SHP77 (cell line): ENCODE measurements at regions not wholly inside any gene's neighbourhood (a gene's known extent, or its start where the extent isn't known, plus 50 kb on each side); places are given as distances from the start of the nearest gene placed in this dataset.

Source experiments
- DNase-seq, 2 experiments: peaks; one replicate each; lab custom pipeline; 2025; lab: John Stamatoyannopoulos, UW

- no peak for DNase-seq
These were observed 188.4 kb upstream of the MGMT start for GRCh38 chr10:129278686-129279085.

DNA sequence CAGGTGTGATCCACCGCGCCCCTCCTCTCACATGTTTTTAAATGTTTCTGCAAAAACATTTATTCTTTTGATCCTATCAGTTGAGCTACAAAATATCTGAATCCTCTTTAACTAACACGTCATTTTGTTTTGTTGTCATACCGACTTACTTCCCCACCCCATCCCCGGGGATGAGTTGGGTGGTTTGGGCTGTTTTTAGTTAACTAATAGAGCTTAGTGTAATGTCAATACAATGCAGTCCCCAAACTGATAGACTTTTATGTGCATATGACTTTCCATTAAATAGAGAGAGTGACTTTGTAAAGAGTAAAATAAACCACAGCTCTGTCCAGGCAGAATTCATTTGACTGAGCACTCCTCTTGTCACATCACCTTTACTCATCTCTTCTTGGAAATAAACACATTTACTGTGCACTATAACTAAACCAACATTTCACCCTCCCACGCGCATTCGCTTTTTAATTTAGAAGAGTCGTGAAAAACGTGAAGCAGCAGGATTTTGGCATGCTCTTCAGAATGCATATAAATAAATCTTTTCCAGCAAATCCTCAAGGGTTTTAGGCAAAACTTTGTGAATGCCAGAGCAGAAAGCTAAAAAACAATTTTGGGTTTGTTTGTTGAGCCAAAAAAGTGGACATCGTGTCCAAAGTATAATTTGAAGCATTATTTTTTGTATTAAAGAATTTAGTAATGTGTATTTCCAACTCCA, 187.4 kb upstream of the MGMT start:
- no peak for DNase-seq

DNA sequence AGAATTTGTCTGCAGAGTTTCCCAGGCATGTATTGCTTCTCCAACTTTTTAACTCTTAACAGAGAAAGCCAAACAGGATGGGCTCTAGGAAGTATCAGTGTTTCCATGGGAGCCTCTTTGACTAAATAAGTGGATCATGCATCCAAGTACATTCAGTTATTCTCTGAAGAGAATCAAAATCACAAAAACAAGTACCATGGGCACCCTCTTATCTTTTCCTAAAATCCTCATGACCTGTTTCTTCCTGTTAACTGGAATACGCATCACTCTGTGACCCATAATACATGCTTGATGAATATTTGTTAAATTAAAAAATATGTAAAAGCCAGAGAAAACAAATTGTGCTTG, 186.9 kb upstream of the MGMT start:
- DNase-seq: no peak

- no peak for DNase-seq
These were observed 186.0 kb upstream of the MGMT start for GRCh38 chr10:129280908-129281586.

DNA sequence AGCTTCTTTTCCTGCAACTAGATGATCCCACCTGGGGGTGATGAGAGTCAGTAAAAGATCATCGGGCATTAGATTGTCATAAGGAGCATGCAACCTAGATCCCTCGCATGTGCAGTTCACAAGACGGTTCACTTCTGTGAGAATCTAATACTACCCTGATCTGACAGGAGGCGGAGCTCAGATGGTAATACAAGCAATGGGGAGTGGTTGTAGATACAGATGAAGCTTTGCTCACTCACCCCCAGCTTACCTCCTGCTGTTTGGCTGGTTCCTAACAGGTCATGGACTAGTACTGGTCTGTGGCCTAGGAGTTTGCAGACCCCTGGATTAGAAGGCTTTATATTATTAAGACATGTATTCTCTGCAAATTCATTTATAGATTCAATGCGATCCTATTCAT, 181.6 kb upstream of the MGMT start:
- no peak for DNase-seq

- no peak for DNase-seq
These were observed 177.9 kb upstream of the MGMT start for GRCh38 chr10:129288999-129289584.

- DNase-seq: no peak
These were observed 172.9 kb upstream of the MGMT start for GRCh38 chr10:129293991-129294700.

GRCh38 chr10:129294944-129295343, 172.1 kb upstream of the MGMT start:
- DNase-seq: no peak

- no peak for DNase-seq
These were observed 162.0 kb upstream of the MGMT start for GRCh38 chr10:129305046-129305445.

DNA sequence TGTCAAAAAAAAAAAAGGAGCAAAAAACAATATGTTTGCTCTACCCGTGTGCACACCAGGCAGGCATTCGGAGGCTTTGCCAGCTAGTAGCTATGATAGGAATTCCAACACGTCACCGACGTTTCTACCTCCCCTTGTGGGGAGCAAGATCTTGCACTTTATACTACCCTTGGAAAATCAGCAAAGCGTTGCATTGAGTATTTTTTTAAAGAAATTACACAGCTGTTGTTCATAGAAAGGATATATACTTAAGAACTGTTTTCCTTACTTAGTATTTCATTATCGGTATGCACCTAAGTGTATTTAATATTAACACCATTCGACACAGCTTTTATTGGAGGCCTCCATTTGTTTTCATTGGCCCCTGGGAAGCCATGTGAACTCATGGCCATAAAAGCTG, 159.9 kb upstream of the MGMT start:
- no peak for DNase-seq

DNA sequence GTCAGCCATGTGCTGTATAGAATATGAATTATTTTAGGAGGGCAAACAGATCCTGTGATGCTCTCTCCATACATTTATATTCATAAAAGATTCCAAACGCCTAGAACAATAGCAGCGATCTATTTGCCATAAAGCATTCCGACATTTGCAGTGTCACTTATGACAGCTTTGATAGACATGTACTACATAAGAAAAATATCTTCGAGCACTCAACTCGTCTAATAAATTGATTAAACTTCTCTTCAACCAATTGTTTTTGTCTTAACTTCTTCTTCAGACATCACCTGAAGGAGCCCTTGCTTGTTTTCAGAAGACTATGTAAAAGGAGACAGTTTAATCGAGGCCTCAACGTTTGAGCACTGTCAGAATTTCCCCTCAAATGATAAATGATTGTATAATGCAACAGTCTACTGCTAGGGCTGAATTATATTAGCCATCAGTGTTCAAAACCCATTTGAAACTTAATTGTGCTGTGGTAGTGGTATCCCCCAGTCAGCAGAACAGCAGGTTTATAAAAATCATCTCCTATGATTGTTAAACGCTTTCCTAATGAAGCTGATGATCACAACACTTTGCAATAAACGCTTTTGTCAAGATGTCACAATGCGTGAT, 158.0 kb upstream of the MGMT start:
- no peak for DNase-seq

- DNase-seq: no peak
These were observed 157.5 kb upstream of the MGMT start for GRCh38 chr10:129309565-129309964.

GRCh38 chr10:129310881-129311280, 156.2 kb upstream of the MGMT start:
- DNase-seq: no peak

DNA sequence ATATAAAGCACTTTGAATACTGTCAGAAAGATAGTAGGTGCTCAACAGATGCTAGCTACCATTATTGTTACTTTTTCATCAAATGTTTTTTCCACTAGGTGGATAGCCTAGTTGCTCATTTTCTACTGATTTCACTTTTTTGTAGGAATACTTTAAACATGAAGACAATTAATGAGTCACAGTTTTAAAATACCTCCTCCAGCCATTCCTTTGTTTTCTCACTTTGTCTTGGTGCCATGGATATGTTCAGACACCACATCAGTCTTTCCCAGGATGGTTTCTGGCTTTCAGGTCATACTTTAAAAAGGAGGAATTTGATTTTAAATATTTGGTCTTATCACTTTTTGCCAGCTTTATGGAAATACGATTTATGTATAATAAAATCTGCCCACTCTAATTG, 147.1 kb upstream of the MGMT start:
- DNase-seq: no peak

- no peak for DNase-seq
These were observed 146.7 kb upstream of the MGMT start for GRCh38 chr10:129320340-129320739.

DNA sequence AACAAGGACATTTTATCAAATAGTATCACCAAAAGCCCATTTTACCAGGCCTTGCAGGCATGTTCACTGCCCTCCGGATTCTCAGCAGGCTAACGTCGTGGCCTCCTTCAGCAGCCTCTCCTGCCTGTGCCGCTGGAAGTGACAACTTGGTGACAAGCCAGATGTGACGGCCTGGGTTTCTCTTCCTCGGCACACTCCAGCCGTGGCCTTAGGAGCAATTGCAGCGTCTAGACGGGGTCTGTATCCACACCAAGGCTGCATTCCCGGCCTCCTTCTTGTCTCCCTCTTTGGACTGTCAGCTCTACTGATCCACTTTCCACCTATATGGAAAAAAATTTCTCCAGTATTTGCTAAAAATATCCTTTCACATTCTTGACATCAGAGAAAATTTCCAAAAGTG, 145.3 kb upstream of the MGMT start:
- no peak for DNase-seq

- DNase-seq: no peak
These were observed 143.9 kb upstream of the MGMT start for GRCh38 chr10:129322933-129323820.

GRCh38 chr10:129323879-129324278, 143.2 kb upstream of the MGMT start:
- DNase-seq: no peak

DNA sequence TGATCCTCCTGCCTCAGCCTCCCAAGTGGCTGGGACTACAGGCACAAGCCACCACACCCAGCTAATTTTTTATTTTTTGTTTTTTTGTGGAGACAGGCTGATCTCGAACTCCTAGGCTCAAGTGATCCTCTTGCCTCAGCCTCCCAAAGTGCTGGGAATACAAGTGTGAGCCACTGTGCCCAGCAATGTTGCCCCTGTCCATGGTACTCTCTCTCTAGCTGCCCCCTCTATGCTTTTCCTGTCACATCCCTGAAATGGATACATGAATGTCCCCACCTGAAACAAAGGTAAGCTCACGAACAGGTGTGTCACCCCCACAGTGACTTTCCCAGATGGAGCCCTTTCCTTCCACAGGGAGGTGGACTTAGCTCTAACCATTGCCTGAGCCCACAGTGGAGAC, 141.1 kb upstream of the MGMT start:
- no peak for DNase-seq

DNA sequence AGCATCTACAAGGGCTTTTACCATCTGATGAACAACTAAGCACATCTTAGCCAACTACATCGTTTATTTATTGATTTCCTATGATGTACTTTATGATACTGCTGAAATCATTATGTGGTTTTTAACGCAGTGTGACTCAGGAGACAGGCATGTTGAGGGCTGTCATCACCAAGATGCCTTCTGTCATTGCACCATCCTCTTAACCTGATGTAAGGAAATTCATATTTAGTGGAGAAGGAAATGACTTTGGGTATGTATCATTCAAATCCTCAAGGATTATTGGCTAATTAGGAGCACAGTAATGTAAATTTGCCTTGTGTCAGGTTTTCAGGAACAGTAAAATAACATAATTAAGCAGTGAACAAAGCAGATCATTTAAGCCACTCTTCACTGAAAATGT, 138.5 kb upstream of the MGMT start:
- DNase-seq: no peak

DNA sequence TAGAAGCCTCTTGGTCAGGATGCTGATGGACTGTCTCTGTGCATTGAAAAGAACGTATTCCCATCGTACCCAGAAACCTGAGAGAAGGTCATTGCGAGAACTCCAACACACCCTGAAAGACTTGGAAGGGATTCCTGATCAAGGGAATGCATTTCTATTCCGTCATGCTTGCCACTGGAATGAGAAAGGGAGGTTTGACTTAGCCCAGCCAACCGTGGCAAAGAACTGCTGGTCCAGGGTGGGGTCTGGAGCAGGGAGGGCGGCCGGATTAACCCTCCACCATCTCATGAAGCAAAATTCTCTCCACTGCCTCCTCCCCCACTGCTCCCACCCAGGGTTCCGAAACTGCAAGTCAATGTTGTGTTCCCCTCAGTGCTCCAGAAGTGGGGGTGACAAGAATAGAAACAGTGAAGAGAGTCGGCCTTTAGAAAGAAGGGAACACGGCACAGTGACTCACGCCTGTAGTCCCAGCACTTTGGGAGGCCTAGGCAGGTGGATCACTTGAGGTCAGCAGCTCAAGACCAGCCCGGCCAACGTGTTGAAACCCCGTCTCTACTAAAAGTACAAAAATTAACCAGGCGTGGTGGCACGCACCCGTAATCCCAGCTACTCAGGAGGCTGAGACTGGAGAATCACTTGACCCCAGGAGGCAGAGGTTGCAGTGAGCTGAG, 137.5 kb upstream of the MGMT start:
- DNase-seq: no peak
